Thyroid gland (tissue), 4 donors: ENCODE measurements at regions not wholly inside any gene's neighbourhood (a gene's known extent, or its start where the extent isn't known, plus 50 kb on each side); places are given as distances from the start of the nearest gene placed in this dataset.

Source experiments
- POLR2A ChIP-seq, 2 donors: fragments of 450-650 bp; IDR thresholded peaks; one replicate each; pipeline ENCODE4 v1.6.1; 2017; ENCODE audit warnings: antibody characterized with exemption in 2 of 2, mild to moderate bottlenecking in 2 of 2, moderate library complexity in 1 of 2
- TF ChIP-seq, protein P1 (sequence below), 6 experiments: fragments of 200-600 bp in 3 of 6; fragments of 450-650 bp in 3 of 6; sonication (generic) in 3 of 6; IDR thresholded peaks; one replicate each; pipeline ENCODE4 v1.5.1; 2016 to 2019; ENCODE audit warnings: antibody characterized with exemption in 6 of 6, mild to moderate bottlenecking in 2 of 6, inconsistent platforms in 1 of 6, moderate library complexity in 1 of 6

DNA sequence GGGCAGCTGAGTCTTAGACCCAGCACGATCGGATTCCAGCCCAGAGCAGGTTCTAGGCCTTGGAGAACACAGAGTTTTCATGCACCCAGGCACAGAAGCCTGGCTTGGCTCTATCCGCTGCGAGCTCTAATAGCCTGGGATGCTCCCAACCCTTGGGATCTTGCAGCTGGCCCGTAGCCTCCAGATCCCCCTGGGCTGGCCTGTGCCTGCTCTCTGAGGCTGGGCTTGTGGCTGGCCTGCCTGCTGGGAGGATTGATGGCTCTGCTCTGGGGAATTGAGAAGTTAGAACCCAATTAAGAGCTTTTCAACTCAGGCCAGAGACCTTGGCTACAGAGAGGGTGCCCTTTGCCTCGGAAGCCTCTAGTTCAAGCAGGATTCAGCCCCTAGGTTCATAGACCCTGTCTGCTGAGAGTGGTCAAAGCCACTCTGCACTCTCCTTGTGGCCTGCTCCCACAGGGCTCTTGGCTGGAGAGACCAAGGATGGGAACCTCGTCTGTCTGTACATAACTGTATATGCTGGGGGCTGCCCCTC, 64.4 kb downstream of the MAGEF1 start:
- TF ChIP-seq, protein P1, sequence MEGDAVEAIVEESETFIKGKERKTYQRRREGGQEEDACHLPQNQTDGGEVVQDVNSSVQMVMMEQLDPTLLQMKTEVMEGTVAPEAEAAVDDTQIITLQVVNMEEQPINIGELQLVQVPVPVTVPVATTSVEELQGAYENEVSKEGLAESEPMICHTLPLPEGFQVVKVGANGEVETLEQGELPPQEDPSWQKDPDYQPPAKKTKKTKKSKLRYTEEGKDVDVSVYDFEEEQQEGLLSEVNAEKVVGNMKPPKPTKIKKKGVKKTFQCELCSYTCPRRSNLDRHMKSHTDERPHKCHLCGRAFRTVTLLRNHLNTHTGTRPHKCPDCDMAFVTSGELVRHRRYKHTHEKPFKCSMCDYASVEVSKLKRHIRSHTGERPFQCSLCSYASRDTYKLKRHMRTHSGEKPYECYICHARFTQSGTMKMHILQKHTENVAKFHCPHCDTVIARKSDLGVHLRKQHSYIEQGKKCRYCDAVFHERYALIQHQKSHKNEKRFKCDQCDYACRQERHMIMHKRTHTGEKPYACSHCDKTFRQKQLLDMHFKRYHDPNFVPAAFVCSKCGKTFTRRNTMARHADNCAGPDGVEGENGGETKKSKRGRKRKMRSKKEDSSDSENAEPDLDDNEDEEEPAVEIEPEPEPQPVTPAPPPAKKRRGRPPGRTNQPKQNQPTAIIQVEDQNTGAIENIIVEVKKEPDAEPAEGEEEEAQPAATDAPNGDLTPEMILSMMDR (IDR thresholded peaks at IDR 0.05) = no peak
- no peak for TF ChIP-seq POLR2A (IDR thresholded peaks at IDR 0.05)
